Suprapubic skin (tissue), 3 donors: ENCODE measurements at regions not wholly inside any gene's neighbourhood (a gene's known extent, or its start where the extent isn't known, plus 50 kb on each side); places are given as distances from the start of the nearest gene placed in this dataset.

Experiments
- CTCF ChIP-seq, 2 donors: fragments of 200-600 bp in 1 of 2; fragments of 450-650 bp in 1 of 2; sonication (generic) in 1 of 2; IDR thresholded peaks; one replicate each; pipeline ENCODE4 v1.5.1; 2016 to 2019; ENCODE audit warnings: antibody characterized with exemption in 2 of 2, mild to moderate bottlenecking in 1 of 2, moderate library complexity in 1 of 2
- POLR2A ChIP-seq, 2 donors: fragments of 450-650 bp; IDR thresholded peaks; one replicate each; pipeline ENCODE4 v1.6.1; 2017; ENCODE audit warnings: antibody characterized with exemption in 2 of 2, mild to moderate bottlenecking in 2 of 2, moderate library complexity in 2 of 2

DNA sequence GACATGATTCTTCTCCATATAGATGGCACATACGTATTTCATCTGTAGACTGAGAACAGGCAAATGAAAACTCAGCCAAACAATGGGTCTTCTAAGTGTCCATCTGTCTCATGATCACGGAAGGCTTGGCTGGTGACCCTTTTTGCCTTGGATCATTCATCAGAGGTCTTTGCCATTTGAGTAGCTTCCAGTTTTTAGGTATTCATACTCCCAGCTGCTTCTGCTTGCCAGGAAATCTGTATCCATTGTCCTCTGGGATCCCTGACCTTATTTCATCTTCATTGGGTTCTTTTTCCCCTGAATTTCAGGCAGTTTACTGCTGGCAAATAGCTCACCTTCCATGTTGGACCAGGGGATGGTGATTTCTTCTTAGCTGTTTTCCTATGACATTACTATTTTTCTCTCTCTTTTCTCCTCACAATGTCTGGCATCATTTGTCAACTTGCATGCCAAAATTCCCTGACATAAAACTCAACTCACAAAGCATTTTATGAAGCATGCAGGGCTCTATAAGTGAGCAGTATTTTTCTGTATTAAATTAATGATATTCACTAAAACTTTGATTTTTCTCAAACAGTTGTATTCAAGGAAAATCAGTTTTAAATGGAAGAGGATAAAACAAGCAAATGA lies 241.2 kb downstream of the DNAJB9 start:
- TF ChIP-seq CTCF (IDR thresholded peaks at IDR 0.05) (no peak), POLR2A (IDR thresholded peaks at IDR 0.05) (no peak)
